Activated T-cell treated with anti-CD3 and anti-CD28 coated beads, Interleukin-2, amount 50 U/mL, for 72 hours (primary cell): ENCODE measurements at regions not wholly inside any gene's neighbourhood (a gene's known extent, or its start where the extent isn't known, plus 50 kb on each side); places are given as distances from the start of the nearest gene placed in this dataset.

Experiments
- ATAC-seq, 2 donors: fragments of 150-1000 bp; cut with Tn5 transposase; replicated peaks in 1 of 2; 2 replicates each; pipeline ENCODE4 v1.10.0; 2021; ENCODE audit warnings: moderate library complexity in 2 of 2, mild to moderate bottlenecking in 1 of 2
- DNase-seq, 2 donors: peaks; one replicate each; pipeline ENCODE4 v3.0.0; 2021 to 2022; ENCODE audit warnings: mixed read lengths in 1 of 2
- H3K27ac Mint-ChIP-seq: one replicate; pipeline ENCODE4 v1.8.0; 2022; ENCODE audit warnings: mild to moderate bottlenecking, moderate library complexity, mixed read lengths
- H3K27me3 Mint-ChIP-seq: one replicate; pipeline ENCODE4 v1.8.0; 2022; ENCODE audit warnings: low read depth, mixed read lengths
- H3K36me3 Mint-ChIP-seq, 2 donors: one replicate each; pipeline ENCODE4 v1.8.0; 2022; ENCODE audit warnings: mixed read lengths in 2 of 2, mild to moderate bottlenecking in 1 of 2; ENCODE audit not compliant: insufficient read depth in 2 of 2
- H3K4me1 Mint-ChIP-seq: one replicate; pipeline ENCODE4 v1.8.0; 2022; ENCODE audit warnings: low read depth, mixed read lengths
- H3K4me3 Mint-ChIP-seq, 2 donors: one replicate each; pipeline ENCODE4 v1.8.0; 2022; ENCODE audit warnings: mild to moderate bottlenecking in 2 of 2, mixed read lengths in 2 of 2, moderate library complexity in 2 of 2
- H3K9me3 Mint-ChIP-seq, 2 donors: one replicate each; pipeline ENCODE4 v1.8.0; 2022; ENCODE audit warnings: mixed read lengths in 2 of 2

DNA sequence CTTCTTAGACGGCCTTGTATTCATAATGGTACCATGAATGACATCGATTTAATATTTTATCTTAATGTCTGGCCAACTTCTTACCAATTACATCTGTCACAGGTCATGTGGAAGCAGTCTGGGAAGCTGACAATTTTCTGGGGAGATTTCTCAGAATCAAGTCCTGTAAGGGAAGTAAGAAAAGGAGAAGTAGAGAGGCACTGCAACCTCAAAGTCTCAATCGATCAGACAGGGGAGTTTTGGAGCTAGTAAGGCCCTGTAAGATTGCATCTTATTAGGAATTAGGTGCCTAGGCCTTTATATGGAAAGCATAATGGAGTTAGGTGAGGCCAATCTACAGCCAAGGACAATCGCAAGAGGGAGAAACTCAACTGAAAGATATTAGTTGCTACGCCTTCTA, 694.6 kb upstream of the SORCS1 start:
- ATAC-seq (no peak), DNase-seq (no peak)
- Mint-ChIP-seq H3K36me3 (no peaks in the 10 kb centered on the region), H3K27ac (no peak overlapping the region), H3K27me3 (no peaks in the 10 kb centered on the region), H3K4me3 (no peak overlapping the region), H3K9me3 (peaks cover 0 to 3% of the 10 kb centered on the region in 2 donors), H3K4me1 (no peaks in the 10 kb centered on the region)

DNA sequence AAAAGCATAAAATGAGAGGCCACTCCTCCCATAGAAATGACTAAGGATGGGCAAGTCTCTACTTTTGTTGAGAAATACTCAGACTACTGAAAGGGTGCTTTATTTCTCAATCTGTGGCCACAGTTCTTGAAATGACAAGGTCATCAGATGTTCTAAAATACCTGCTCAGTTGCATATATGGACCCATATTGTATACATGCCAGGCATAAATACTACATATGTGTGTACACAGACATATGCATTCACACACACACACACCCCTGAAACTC, 691.5 kb upstream of the SORCS1 start:
- Mint-ChIP-seq H3K27me3 (no peaks in the 10 kb centered on the region), H3K9me3 (peaks cover 1 to 7% of the 10 kb centered on the region in 2 donors), H3K36me3 (no peaks in the 10 kb centered on the region), H3K27ac (no peak overlapping the region), H3K4me1 (no peaks in the 10 kb centered on the region), H3K4me3 (no peak overlapping the region)
- no peak for DNase-seq
- ATAC-seq = no peak

DNA sequence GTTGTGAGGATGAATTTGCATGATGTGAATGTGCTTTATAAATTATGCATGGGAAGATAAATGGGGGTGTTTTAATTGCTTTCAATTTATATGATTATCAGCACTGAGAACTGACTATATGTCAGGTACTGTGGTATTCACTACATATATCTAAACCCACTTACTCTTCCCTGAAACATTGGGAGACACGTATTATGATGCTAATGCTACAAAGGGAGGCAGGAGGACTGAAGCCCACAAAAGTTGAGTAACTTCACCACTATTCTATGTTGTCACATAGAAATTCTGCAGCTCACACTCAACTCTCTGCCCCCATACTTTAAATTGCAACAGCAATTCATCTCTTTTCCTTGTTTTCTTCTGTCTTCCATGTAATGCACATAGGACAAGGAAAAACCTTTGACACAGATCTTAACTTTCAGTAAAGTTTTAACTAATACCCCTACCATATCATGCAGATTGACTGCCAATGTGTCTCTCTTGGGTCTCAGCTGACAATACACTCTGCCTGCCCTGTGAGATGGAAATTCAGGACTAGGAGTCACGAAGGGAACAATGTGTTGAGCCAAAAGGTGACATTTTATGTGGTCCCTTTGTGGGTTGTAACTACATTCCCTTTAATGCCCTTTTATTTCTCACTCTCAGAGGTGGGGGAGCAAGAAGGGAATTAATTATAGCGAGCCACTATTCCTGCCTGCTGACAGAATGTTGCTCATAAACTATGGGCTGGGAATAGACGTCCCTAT, 691.0 kb upstream of the SORCS1 start:
- no peak for ATAC-seq

GRCh38 chr10:107848726-107849360, 684.3 kb upstream of the SORCS1 start:
- Mint-ChIP-seq H3K4me3 (no peak overlapping the region), H3K4me1 (no peaks in the 10 kb centered on the region), H3K27ac (no peak overlapping the region), H3K36me3 (no peaks in the 10 kb centered on the region), H3K27me3 (no peaks in the 10 kb centered on the region), H3K9me3 (peaks cover 3 to 8% of the 10 kb centered on the region in 2 donors)
- ATAC-seq (no peak), DNase-seq (no peak)

More for the DNA sequence above, 691.0 kb upstream of the SORCS1 start:
- Mint-ChIP-seq H3K4me1 (no peaks in the 10 kb centered on the region), H3K27me3 (no peaks in the 10 kb centered on the region), H3K4me3 (no peak overlapping the region), H3K27ac (no peak overlapping the region), H3K9me3 (peaks cover 1 to 8% of the 10 kb centered on the region in 2 donors), H3K36me3 (no peaks in the 10 kb centered on the region)
- no peak for DNase-seq

DNA sequence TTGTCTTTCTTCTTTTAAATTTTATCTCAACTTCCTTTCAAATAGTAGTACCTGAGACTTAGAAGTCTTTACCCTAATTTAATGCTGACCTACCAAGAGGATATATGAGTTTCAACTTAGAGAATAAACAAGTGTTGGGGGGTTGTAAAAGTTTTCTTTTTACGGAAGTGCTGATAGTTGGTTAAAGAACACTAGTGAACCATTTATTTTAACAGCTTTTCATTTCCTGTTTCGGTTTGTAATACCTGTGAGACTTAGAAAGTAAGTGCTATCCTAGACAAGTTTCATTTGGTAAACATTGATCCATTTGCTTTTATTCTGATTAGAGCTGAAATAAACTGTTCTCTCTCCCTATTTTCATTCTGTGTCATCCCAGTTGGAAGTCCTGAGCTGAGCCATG, 683.1 kb upstream of the SORCS1 start:
- peaks cover 3 to 8% of the 10 kb centered on the region in 2 donors for H3K9me3 Mint-ChIP-seq
- no peak overlapping the region for H3K27ac Mint-ChIP-seq
- no peaks in the 10 kb centered on the region for H3K36me3 Mint-ChIP-seq

GRCh38 chr10:107834706-107835105, 670.2 kb upstream of the SORCS1 start:
- H3K4me3 Mint-ChIP-seq = no peak overlapping the region
- H3K27me3 Mint-ChIP-seq = no peaks in the 10 kb centered on the region
- no peak for DNase-seq
- no peaks in the 10 kb centered on the region for H3K4me1 Mint-ChIP-seq
- no peak overlapping the region for H3K27ac Mint-ChIP-seq
- H3K9me3 Mint-ChIP-seq = peaks cover 4 to 7% of the 10 kb centered on the region in 2 donors
- H3K36me3 Mint-ChIP-seq = no peaks in the 10 kb centered on the region
- no peak for ATAC-seq

More for the DNA sequence above, 683.1 kb upstream of the SORCS1 start:
- no peak for DNase-seq
- no peak for ATAC-seq
- Mint-ChIP-seq H3K27me3 (no peaks in the 10 kb centered on the region), H3K4me1 (no peaks in the 10 kb centered on the region), H3K4me3 (no peak overlapping the region)

DNA sequence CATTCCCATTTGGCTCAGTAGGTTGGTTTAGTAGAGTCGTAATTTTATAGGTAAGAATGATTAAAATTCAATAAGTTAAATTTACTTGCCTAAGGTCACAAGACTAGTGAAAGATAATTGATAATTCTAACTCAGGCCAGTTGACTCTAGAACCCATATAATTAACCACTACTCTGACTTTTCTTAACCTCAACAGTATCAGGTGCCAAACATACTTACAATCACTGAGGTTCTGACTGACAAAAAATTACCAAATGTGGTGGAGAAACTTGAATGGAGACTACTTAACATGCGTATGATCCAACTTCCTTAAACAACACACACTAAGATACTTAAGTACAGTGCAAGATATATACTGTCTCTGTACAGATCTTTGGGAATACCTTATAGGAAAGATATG, 667.3 kb upstream of the SORCS1 start:
- Mint-ChIP-seq H3K27me3 (no peaks in the 10 kb centered on the region), H3K4me3 (no peak overlapping the region), H3K27ac (no peak overlapping the region), H3K9me3 (peaks cover 4 to 8% of the 10 kb centered on the region in 2 donors), H3K36me3 (no peaks in the 10 kb centered on the region), H3K4me1 (no peaks in the 10 kb centered on the region)
- DNase-seq = no peak
- no peak for ATAC-seq

DNA sequence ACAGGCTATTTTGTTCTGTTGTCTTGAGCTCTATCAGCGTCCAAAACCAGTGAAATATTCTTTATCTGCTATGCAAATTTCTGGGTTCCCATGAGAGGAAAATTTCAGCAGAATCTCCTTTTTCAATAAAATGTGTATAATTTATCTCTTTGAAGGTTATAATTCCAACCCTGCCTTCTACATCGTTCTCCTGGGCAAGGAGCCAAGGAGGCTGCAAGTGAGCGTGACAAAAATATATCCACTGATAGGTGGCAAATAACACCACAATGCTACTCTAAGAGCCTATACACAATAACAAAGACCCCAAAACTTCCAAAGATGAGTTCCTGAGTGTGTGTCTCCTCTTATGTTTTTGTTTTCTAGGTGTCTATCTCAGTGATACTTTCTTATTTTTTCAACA, 664.7 kb upstream of the SORCS1 start:
- Mint-ChIP-seq H3K27me3 (no peaks in the 10 kb centered on the region), H3K4me3 (no peak overlapping the region), H3K4me1 (no peaks in the 10 kb centered on the region), H3K27ac (no peak overlapping the region), H3K9me3 (peaks cover 6 to 12% of the 10 kb centered on the region in 2 donors), H3K36me3 (no peaks in the 10 kb centered on the region)
- no peak for ATAC-seq
- no peak for DNase-seq

DNA sequence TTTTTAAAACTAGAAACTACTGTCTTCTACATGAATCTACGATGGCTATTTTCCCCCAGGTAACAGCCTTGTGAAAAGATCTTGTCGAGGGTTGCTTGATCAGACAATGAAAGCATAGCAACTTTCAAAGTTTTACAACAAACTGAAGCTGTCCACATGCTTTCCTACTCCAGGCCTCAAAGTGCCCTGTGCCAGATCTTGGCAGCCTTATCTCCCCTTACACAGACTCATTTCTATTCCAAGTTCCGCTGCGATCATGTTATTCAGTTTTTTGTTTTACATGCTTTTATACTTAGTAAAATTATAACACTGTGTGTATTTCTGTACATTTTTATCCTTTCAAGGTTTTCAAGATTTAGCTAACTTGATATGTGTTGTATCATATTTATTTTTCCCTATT, 661.7 kb upstream of the SORCS1 start:
- H3K4me1 Mint-ChIP-seq = no peaks in the 10 kb centered on the region
- ATAC-seq (no peak), DNase-seq (no peak)
- H3K36me3 Mint-ChIP-seq = no peaks in the 10 kb centered on the region
- no peak overlapping the region for H3K4me3 Mint-ChIP-seq
- no peaks in the 10 kb centered on the region for H3K27me3 Mint-ChIP-seq
- no peak overlapping the region for H3K27ac Mint-ChIP-seq
- H3K9me3 Mint-ChIP-seq = peaks cover 8 to 12% of the 10 kb centered on the region in 2 donors

GRCh38 chr10:107814865-107815487, 650.5 kb upstream of the SORCS1 start:
- Mint-ChIP-seq H3K4me3 (no peak overlapping the region), H3K9me3 (peaks cover 9 to 13% of the 10 kb centered on the region in 2 donors), H3K4me1 (no peaks in the 10 kb centered on the region), H3K27ac (no peak overlapping the region), H3K27me3 (no peaks in the 10 kb centered on the region), H3K36me3 (no peaks in the 10 kb centered on the region)
- ATAC-seq (no peak), DNase-seq (no peak)

DNA sequence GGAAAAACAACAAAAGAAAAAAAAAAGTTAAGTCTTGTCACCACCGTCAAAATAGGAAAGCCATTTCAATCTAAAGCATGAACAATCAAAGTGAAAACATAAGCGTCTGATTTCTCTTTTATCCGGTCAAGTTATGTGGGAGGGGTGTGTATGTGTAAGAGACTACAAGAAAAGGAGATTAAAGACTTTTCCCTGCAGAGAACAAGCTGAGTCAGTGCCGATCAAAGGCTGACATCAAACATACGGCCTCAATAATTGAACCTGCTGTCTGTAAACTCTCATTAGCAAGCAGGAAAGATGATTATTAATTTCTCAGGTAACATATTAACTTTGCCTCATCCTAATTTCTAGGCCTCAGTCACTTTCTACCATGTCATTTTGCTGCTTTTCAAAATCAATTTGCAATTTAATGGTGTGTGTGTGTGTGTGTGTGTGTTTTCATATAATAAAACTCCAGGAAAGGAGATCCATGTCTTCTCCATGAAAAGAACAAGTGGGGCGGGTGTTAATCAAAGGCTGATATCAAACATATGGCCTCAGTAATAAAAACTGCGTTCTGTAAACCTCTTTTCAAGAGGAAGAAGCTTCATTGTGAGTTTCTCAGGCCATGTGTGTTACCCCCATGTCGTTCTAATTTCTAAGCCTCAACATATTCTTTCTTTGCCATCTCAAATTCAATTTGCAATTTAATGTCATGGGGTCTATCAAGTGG, 649.1 kb upstream of the SORCS1 start:
- H3K4me1 Mint-ChIP-seq = no peaks in the 10 kb centered on the region
- no peak for DNase-seq
- no peak overlapping the region for H3K27ac Mint-ChIP-seq
- H3K27me3 Mint-ChIP-seq = no peaks in the 10 kb centered on the region
- H3K36me3 Mint-ChIP-seq = peaks cover 0 to 1% of the 10 kb centered on the region in 2 donors
- H3K4me3 Mint-ChIP-seq = no peak overlapping the region
- ATAC-seq = no peak
- H3K9me3 Mint-ChIP-seq = peaks cover 7 to 11% of the 10 kb centered on the region in 2 donors

- DNase-seq (no peak), ATAC-seq (no peak)
- H3K27me3 Mint-ChIP-seq = no peaks in the 10 kb centered on the region
- no peak overlapping the region for H3K4me3 Mint-ChIP-seq
- H3K9me3 Mint-ChIP-seq = peaks cover 9 to 10% of the 10 kb centered on the region in 2 donors
- H3K4me1 Mint-ChIP-seq = no peaks in the 10 kb centered on the region
- peaks cover 0 to 1% of the 10 kb centered on the region in 2 donors for H3K36me3 Mint-ChIP-seq
- H3K27ac Mint-ChIP-seq = no peak overlapping the region
Measured at GRCh38 chr10:107809889-107810288, 645.4 kb upstream of the SORCS1 start.

DNA sequence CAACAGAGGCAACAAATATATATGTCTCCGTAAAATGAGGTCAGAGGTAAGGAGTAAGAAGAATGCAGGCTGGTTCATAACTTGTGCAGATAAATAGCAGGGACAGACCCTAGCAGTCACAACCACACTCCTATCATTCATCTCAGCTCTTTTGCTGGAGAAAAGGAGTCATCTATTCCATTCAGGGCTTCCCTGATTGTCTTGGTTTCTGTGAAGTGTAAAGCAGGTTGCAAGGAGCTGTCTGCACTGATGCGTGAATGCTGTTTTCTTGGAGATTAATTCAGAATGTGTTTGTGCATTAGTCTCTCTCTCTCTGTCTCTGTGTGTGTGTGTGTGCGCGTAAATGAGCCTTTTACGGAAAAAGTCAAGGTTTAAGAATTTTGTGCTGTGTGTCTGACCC, 643.3 kb upstream of the SORCS1 start:
- no peak for ATAC-seq
- Mint-ChIP-seq H3K36me3 (peaks cover 0 to 1% of the 10 kb centered on the region in 2 donors), H3K27me3 (no peaks in the 10 kb centered on the region), H3K9me3 (peaks cover 2 to 10% of the 10 kb centered on the region in 2 donors), H3K27ac (no peak overlapping the region), H3K4me3 (no peak overlapping the region), H3K4me1 (no peaks in the 10 kb centered on the region)
- no peak for DNase-seq
